Stimulated activated CD8-positive, alpha-beta memory T cell treated with anti-CD3 and anti-CD28 coated beads, Interleukin-2, amount 100 ng/mL, for 1 hour (primary cell): ENCODE measurements at regions not wholly inside any gene's neighbourhood (a gene's known extent, or its start where the extent isn't known, plus 50 kb on each side); places are given as distances from the start of the nearest gene placed in this dataset.

Experiments
- DNase-seq, 2 donors: peaks; one replicate each; pipeline ENCODE4 v3.0.0-alpha.2; 2020; ENCODE audit warnings: low read depth in 2 of 2

DNA sequence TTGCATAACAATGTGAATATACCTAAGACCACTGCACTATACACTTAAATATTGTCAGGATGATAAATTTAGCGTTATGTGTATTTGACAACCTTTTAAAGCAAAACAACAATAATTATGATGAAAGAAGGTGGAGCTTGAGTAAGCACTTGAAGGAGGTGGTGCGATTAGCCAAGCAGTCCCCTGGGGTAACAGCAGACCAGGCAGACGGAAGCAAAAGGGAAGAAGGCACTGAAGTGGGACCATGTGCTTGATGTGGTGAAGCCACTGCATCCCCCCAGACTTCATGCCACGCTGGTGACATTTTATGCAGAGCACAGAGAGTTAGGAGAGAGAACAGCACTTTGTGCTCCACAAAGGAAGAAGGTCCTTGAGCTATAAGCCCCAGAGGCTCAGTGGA lies 58.3 kb upstream of the ZNF507 start:
- no peak for DNase-seq

DNA sequence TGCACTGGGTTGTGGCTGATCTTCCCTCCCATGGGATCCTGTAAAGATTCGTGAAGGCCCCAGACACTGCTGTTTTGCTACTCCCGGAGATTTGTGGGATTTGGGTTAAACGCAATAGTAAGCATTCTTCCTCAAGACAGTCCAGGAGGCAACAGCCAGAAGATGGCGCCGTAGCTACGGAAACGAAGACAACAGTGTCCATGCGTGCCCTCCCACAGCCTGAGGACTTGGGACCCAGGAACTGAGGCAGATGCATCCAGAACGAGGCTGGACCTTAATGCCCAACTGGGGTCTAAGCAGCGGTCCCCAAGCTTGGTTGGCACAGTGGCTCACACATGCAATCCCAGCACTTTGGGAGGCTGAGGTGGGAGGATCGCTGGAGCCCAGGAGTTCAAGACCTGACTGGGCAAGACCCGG lies 57.6 kb upstream of the ZNF507 start:
- no peak for DNase-seq

- no peak for DNase-seq
Observed at GRCh38 chr19:32289566-32290210, 55.7 kb upstream of the ZNF507 start.

GRCh38 chr19:32291876-32292275 lies 53.5 kb upstream of the ZNF507 start:
- DNase-seq = no peak

- DNase-seq = no peak
Observed at GRCh38 chr19:32294871-32295438, 50.5 kb upstream of the ZNF507 start.
